22Rv1 (cell line): ENCODE measurements at regions not wholly inside any gene's neighbourhood (a gene's known extent, or its start where the extent isn't known, plus 50 kb on each side); places are given as distances from the start of the nearest gene placed in this dataset.

ENCODE experiments used
- H3K27ac ChIP-seq: fragments of 450-650 bp; 2 replicates; pipeline ENCODE4 v1.5.1; 2017
- ZFX ChIP-seq: fragments of 450-650 bp; IDR thresholded peaks from 2 replicates; pipeline ENCODE4 v1.6.1; 2017; ENCODE audit warnings: antibody characterized with exemption, borderline replicate concordance
- TF ChIP-seq, protein P1 (sequence below): fragments of 450-650 bp; IDR thresholded peaks from 2 replicates; pipeline ENCODE4 v1.5.1; 2017; ENCODE audit warnings: mild to moderate bottlenecking

DNA sequence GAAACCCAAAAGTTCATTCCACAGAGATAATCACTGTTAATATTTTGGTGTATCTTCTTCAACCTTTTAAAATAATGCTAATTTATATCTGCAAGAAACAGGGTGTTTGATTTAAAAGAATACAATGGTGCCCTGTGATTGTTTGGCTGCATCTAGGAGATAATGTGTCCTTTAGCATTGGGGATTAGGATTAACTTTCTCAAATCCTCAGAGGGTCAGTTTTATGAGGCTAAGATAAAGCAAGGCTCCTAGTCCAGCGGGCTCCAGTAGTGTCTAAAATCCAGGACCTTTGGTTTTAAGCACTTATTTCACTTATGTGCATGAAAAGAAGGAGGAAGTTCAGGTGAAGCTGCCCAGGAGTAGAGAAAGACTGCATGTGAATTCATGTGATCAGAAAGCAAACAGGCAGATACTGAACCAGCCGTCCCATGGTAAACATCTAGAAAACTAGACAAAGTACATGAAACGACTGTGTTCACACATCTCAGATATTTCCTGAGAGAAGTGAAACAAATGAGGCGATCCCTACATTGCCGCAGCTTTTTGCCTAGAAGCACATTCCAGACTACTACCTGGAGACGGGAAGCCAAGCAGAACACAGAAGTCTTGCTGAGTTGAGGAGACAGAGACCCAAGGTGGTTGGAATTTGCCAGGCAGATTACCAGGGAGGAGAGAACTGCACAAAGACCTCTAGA, 129.1 kb upstream of the MAX start:
- TF ChIP-seq, protein P1, sequence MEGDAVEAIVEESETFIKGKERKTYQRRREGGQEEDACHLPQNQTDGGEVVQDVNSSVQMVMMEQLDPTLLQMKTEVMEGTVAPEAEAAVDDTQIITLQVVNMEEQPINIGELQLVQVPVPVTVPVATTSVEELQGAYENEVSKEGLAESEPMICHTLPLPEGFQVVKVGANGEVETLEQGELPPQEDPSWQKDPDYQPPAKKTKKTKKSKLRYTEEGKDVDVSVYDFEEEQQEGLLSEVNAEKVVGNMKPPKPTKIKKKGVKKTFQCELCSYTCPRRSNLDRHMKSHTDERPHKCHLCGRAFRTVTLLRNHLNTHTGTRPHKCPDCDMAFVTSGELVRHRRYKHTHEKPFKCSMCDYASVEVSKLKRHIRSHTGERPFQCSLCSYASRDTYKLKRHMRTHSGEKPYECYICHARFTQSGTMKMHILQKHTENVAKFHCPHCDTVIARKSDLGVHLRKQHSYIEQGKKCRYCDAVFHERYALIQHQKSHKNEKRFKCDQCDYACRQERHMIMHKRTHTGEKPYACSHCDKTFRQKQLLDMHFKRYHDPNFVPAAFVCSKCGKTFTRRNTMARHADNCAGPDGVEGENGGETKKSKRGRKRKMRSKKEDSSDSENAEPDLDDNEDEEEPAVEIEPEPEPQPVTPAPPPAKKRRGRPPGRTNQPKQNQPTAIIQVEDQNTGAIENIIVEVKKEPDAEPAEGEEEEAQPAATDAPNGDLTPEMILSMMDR: no peak
- TF ChIP-seq ZFX: no peak
- peak overlapping the region; percentile 12; the same call in 1 of the 2 replicates for H3K27ac ChIP-seq

DNA sequence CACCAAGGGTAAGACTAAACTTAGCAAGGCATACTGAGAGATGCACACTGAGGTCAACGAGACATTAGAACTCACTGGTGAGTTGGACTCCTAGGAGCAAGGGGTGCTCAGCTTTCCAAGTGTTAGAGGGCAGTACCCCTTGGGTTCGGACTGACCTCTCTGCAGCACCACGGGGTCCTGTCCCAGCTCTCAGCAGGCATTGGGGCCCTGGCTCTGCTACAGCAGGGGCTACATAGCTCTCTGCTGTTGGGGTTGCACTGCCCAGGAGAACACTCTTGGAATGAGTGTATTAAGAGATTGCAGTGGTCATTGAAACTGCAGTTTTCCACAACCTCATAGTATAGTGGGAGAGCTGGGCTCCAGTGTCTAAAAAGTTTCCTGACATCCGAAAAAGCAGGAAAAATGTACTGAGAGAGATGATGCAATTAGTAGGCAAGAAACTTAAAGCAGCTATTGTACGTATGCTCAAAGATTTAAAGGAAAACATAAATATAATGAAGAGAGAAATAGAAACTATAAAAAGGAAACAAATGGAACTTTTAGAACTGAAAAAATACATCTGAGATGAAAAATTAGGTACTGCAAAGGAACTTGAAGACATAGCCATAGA, 132.5 kb upstream of the MAX start:
- TF ChIP-seq, protein P1: no peak
- no peak for TF ChIP-seq ZFX

DNA sequence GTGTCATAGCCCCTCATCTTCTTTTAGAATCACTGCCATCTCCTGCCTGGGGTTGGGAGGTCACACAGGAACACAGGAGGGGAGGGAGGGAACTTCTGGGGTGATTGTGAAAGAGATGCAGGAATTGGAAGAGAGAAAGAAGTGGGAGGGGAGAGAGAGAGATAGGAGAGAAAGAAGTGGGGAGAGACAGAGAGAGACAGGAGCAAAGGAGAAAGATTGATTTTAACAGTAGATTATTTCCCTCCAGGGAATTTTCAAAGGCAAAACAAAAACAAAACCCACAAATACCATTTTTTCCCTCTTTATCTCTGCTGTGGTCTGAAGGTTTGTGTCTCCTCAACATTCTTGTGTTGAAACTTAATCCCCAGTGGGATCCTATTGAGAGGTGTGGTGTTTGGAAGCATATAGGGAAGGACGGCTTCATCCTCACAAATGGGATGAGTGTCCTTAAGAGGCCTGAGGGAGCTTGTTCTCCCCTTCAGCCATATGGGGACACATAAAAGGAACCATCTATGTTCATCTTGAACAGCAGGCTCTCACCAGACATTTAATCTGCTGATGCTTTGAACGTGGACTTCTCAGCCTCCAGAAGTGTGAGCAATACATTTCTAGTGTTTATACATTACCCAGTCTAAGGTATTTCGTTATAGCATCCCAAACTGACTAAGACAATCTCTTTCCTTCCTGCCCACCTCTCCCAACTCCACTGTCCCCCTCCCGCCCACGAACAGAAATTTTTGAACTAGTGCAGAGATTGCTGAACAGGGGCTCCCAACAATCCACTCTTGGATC, 134.9 kb upstream of the MAX start:
- H3K27ac ChIP-seq: no peak overlapping the region
- TF ChIP-seq, protein P1: no peak
- no peak for TF ChIP-seq ZFX

More for the DNA sequence above, 132.5 kb upstream of the MAX start:
- no peak overlapping the region for H3K27ac ChIP-seq

DNA sequence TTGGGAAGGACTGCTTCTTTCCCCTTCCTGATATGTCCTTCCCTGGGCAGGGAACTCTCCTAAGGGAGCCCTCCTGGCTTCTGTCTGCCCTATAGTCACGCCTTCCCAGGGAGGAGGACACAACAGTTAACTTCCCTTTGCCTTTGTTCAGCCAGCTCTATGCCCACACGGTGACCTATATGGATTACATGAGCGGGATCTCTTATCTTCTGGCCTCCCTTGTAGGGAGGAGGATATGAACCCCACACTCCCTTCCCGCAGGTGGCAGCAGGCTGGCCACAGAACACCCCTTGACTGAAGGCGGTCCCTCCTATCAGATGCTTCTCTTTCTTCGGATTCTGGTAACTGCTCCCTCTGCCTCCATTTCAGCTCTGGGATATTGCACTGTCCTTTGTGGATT, 135.6 kb upstream of the MAX start:
- TF ChIP-seq, protein P1: no peak
- no peak for TF ChIP-seq ZFX
- no peak overlapping the region for H3K27ac ChIP-seq

DNA sequence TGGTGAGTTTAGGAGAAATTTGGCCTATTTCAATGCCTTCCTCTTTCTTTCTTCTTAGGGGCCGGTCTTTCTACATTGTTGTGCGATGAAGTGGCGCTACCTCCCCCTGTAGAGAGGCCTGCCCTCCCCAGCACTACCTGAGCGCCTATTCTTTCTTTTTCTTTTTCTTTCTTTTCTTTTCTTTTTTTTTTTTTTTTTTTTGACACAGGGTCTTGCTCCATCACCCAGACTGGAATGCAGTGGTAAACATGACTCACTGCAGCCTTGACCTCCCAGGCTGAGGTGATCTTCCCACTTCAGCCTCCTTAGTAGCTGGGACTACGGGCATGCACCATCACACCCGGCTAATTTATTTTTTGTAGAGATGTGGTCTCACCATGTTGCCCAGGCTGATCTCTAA, 136.1 kb upstream of the MAX start:
- H3K27ac ChIP-seq: no peak overlapping the region
- TF ChIP-seq, protein P1: no peak
- no peak for TF ChIP-seq ZFX

DNA sequence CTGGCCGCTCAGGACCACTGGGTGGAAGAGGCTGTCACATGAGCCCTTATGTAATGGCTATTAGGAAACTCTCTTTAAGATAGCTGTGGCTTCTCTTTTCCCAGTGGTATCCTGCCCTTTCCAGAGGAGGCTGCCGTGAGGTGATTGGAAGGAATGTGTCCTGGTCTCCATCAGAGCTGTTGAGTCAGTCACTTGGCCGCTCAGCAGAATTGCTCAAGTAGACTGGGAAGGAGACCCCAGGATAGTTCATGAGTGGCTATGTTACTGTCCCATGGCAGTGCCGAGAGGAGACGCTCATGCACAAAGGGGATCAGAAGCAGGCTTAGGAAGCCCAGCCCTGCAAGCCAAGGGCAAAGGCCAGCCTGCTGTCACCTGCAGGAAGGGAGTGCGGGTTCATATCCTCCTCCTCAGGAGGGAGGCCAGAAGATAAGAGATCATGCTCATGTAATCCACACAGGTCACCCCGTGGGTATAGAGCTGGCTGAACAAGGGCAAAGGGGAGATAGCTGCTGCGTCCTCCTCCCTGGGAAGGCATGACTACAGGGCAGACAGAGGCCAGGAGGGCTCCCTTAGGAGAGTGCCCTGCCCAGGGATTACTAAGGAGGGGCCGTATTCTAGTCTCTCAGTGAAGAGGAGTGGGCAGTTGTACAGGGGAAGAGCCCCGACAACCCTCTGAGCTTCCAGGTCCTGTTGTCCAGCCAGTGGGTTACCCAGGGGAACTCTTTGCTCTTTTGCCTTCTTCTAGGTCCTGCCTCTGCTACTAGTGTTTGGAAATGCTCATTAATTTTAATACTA, 137.0 kb upstream of the MAX start:
- no peak for TF ChIP-seq ZFX
- TF ChIP-seq, protein P1: no peak
- no peak overlapping the region for H3K27ac ChIP-seq
